A172 (cell line): ENCODE measurements at regions not wholly inside any gene's neighbourhood (a gene's known extent, or its start where the extent isn't known, plus 50 kb on each side); places are given as distances from the start of the nearest gene placed in this dataset.
"Not testable (repeated sequence)": the region's sequence is repeated elsewhere in the genome, so short reads cannot be mapped to it uniquely, and the experiment has no call there.

Source experiments
- DNase-seq: peaks from one replicate; pipeline ENCODE4 v3.0.0-alpha.2; 2015; ENCODE audit warnings: low spot score

GRCh38 chr22:16911340-16911739 lies 86.1 kb upstream of the XKR3 start:
- not testable (repeated sequence) for DNase-seq

- peak; percentile 76 for DNase-seq
Measured at GRCh38 chr22:16902051-16902450, 76.8 kb upstream of the XKR3 start.

DNA sequence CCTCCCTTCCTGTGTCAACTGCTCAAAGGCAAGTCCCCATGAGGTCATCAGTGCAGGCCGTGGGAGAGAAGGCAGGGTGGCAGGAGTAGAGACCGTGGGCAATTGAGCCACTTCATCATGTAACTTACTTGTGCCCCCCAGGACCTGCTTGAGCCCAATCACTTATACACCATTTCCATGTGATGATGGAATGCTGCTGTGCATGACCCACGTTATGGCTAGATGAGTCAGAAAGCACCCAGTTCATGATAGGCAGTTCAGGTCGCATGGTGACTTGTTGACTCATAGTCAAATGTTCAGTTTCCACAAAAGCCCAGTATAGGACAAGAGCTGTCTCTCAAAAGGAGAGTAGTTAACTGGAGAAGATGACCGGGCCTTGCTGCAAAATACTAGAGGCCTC lies 76.4 kb upstream of the XKR3 start:
- DNase-seq, result peak; percentile 71

DNA sequence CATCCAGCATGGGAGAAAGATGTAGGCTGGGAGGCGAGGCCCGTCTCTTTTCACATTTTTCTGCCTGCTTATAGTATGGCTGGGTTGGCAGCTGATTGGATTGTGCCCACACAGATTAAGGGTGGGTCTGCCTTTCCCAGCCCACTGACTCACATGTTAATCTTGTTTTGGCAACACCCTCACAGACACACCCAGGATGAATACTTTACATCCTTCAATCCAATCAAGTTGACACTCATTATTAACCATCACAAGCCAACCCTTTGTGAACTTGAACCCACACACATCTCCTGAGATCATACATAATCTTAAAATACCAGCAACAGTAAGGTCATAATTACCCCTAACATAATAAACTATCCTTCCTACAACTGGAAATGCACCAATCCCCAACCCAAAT lies 74.1 kb upstream of the XKR3 start:
- DNase-seq, result not testable (repeated sequence)

DNA sequence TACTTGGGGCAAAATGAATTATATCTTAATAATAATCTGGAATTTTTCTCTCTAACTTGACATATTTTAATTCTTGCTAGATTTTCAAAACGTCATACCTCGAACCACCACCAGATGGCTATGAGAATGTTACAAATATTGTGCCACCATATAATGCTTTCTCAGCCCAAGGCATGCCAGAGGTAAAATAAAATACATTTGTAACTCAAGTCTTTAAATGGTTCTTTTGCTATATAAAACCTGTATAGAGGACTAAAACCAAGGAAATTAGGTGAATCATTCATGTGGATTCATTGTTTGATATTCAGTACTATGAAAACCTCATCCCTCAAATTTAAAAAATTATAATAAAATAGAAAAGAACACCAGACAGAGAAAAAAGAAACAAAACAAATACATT lies 72.2 kb upstream of the XKR3 start:
- DNase-seq, result not testable (repeated sequence)

- DNase-seq, result not testable (repeated sequence)
Measured at GRCh38 chr22:16891892-16892291, 66.7 kb upstream of the XKR3 start.

GRCh38 chr22:16876339-16876738 lies 51.1 kb upstream of the XKR3 start:
- not testable (repeated sequence) for DNase-seq
